EL (cell line): ENCODE measurements at regions not wholly inside any gene's neighbourhood (a gene's known extent, or its start where the extent isn't known, plus 50 kb on each side); places are given as distances from the start of the nearest gene placed in this dataset.
A peak's percentile ranks its signal among the peaks of the same experiment; 100 is the strongest.
"Not testable (repeated sequence)": the region's sequence is repeated elsewhere in the genome, so short reads cannot be mapped to it uniquely, and the experiment has no call there.

Experiments
- DNase-seq: peaks from one replicate; pipeline ENCODE4 v3.0.0-alpha.2; 2016

DNA sequence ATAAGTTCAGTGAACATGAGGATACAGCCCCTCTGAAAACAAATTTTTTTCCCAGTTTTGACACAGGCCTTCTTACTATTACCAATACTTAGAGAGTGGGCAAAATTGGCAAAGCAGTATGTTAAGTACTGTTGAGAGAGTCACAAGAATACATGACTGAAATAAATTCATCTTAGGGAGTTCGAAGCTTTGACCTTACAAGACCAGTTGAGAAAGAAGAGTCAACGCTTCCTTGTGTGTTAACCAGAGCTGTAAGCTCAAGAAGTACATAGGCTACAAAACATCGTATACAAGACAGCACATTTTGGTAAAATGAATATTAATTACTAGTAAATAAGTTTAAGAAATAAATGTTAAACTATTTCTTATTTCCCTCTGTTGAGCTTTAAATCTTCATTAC is 164.4 kb upstream of the RORA start:
- no peak for DNase-seq

DNA sequence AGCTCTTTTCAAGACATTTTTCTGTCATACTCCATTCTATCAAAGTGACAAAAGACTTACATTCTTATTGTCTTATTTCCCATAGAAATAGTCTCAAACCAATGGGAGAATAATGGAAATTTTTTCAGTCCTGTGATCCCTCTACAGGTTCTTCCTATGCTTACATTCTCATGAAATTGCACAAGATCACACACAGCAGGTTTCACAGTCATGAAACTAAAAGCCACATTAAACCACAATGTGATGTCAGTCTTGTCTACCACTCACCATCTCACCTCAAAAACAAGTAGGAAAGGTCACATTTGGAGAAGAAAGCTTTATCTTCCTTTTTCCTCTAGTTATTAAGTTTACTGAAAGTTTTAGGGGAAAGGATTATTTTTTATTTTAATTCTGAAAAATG is 161.0 kb upstream of the RORA start:
- DNase-seq: no peak

DNA sequence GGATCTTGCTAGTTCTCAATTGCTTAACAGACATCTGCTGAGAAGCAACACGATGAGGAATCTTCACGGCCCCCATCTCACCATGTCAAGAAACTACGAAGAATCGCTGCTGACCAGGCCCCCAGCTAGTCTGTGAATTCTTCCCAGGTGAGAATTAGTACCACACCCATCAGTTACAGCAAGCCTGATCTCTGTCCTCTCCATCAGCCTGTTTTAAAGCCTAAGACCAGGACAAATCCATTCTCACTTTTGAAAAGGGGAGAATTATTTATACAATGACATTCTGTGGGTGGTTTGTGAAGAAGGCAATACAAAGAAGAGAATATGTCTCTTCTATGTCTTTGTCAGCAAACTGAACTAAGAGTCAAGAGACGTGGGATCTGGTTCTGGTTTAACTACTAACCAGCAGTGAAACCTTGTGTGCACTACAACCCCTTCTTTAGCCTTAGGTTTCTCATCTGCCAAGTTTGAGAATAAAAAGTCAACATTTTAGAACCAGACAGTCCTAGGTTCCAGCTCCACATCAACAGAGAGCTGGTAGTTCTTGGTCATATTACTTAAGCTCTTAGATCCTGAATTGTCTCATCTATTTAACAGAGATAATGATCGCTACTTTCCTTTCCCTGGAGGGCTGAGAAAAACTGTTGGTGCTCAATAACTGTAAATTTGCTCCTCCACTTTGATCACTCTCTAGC is 160.4 kb upstream of the RORA start:
- DNase-seq: no peak

DNA sequence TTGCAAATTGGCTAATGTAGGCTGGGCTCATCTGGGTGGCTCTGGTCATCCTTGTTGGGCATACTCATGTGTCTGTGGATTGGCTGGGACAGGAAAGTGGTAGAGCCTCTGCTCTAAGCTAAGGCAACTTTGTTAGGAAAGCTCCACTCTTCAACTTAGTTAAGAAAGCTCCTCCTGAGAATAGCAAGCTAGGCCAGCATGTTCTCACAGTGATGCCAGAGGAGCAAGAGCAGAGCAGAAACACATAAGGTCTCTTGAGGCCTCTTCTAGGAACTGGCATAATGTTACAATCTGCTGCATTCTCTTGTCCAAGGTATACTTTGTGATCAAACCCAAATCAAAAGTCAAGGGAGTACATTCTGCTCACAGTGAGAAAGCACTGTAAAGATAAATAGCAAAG is 158.6 kb upstream of the RORA start:
- DNase-seq: no peak

DNA sequence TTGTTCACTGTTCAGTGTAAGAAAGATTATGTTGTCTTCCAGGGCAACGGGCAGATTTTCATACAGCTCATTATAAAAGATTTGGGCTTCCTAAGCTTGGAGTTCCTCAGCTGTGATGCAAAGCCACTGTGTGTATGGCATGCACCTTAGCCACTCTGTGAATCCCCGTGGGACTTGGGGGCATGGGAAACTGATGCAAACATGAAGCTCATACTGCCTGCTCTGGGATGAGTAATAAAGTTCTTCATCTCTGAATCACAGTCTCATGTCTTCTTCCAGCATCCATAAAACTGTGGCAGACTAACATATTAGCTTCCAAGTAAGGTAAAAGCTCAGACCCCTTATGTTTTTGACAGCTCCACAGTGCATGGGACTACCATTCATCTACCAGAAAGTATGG is 154.3 kb upstream of the RORA start:
- DNase-seq: peak; percentile 56

DNA sequence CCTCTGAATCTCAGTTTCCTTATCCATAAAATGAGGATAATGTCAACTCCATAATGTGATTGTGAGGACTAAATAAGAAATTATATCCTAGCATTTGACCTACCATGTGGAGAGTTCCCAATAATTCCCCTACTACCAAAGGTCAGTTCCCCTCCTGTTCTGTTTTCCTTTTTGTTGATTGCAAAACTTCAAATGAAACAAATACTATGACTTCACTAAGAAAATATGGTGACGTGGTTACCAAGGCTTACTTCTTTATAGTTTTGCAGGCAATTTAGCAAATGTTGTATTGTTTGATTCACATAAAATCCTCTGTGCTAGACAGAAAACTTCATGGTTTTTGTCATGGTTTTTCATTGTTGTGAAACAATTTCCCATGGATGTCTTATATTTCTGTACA is 153.8 kb upstream of the RORA start:
- no peak for DNase-seq

DNA sequence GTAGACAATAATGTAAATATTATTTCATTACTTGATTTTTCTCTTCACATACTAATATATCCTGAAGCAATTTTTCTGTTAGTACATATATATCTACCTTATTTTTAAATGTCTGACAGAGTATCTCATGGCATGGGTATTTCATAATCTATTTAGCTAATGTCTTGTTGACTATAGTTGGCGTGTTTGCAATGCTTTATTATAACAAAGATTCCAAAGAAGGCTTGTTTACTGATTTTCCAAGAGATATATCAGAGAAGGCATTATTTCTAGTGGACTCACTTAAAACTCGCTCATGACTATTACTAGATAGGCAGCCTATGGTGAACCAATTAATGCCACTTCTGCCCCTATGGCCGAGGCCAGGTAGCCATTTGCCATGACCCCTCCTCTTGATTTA is 152.4 kb upstream of the RORA start:
- DNase-seq: no peak

DNA sequence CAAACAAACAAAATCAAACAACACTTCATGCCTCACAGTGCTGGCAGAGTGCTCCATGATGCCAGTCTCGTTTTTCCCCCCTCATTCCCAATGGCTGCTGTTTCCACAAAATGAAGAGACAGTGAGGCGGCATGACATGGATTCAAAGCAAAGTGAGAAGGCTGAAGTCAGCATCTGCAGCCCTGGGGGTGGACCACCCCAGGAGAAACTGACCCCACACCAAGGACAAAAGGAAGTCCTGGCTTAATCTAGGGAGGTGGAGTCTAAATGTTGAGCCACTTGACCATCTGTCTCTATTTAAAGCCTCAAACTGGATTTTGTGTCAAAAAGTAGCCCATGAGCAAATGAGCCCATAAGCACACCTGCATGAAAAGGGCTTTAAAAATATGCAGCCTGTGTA is 151.2 kb upstream of the RORA start:
- DNase-seq: no peak

DNA sequence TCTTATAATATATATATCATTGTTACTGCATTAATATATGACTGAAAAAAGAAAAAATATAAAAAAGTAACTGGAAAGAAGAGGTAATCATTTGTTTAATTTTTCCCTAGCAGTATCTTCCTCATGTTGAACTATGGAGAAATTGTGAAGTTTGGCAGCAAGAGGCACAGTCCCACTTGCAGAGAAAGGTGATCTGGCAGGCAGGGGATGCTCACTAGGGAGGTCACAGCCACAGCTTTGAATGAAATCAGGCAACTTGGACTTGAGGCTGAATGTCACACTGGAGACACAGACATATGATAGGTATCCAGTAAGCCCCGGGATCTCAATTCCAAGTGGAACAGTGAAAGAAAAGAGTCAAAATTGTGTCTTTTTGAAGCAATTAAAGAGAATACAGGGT is 149.9 kb upstream of the RORA start:
- no peak for DNase-seq

DNA sequence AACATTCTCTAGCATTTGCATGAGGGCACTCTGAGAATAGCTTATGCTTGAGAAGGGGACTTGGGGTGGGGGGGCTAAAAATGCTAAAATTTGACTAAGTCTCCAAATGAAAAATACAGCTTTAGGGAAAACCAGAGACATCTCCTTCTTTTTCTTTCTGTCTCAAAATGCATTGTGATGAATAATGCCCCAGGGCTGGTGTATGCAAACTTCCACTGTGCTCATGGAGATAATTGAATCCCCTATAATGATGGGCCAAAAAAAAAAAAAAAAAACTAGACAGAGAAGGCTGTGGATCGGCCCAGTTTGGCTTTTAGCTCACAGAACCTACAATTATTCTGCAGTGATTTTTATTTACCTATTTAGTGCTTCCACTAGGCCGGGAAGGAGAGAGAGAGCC is 147.9 kb upstream of the RORA start:
- no peak for DNase-seq

DNA sequence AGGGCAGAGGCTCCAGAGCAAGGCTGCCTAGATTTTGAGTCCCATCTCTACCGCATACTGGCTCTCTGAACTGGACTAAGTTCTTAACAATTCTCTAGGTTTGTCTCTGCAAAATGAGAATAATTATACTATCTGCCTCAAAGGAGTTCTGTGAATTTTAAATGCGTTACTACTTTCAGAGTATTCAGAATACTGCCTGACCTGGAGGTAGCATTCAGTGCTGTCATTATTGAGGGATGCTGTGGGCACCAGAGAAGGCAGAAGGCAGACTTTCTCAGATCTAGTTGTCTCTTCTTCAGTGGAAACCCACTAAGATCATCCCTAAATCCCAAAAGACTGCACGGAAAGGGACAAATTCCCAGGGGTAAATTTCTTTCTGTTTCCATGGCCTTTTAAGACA is 147.4 kb upstream of the RORA start:
- DNase-seq: no peak

DNA sequence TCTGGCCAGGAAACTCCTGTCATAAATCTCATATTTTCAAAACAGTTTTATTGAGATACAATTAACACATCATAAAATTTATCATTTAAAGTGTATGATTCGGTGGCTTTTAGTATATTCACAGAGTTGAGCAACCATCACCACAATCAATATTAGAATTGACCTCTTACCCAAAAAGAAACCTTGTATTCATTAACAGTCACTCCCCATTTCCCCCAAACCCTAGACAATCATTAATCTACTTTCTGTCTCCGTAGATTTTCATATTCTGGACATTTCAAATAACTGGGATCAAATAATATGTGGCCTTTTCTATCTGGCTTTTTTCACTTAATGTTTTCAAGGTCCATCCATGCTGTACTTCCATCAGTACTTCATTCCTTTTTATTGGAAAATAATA is 145.7 kb upstream of the RORA start:
- DNase-seq: no peak

DNA sequence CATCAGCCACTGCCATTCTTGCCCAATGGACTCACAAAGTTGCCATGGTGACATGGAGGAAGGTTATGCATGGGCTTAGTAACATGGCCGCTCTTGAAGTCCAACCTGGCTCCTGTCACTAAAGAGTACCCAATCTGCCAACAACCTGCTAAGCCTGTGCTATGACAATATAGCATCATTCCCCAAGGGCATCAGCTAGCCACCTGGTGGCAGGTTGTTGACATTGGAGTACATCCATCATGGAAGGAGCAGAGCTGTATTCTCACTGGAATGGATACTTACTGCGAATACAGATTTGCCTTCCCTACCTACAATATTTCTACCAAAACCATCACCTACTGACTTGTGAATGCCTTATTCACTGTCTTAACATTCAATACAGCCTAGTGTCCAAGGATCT is 138.9 kb upstream of the RORA start:
- no peak for DNase-seq

DNA sequence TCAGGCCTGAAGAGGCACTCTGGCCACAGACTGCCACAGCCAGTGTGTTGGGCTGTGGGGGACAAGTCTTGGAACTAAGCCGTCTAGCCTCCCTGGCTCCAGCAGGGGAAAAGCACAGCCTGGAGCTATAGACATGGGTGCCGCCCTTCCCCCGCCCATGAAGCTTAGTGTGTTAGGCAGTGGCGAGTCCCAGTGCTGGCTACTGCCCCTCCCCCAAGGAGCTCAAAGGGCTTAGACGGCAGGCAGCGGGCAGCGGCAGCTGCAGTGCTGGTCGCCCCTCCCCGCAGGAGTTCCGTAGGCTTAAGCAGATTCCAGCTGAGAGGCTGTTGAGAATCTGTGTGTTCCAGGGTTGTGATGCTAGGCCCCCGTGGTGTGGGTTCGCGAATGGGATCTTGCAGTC is 135.8 kb upstream of the RORA start:
- DNase-seq: no peak

DNA sequence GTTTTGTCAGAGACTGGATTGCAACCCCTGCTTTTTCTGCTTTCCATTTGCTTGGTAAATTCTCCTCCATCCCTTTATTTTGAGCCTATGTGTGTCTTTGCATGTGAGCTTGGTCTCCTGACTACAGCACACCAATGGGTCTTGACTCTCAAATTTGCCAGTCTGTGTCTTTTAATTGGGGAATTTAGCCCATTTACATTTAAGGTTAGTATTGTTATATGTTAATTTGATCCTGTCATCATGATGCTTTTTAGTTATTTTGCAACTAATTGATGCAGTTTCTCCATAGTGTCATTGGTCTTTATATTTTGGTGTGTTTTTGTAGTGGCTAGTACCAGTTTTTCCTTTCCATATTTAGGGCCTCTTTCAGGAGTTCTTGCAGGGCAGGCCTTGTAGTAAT is 133.8 kb upstream of the RORA start:
- not testable (repeated sequence) for DNase-seq

DNA sequence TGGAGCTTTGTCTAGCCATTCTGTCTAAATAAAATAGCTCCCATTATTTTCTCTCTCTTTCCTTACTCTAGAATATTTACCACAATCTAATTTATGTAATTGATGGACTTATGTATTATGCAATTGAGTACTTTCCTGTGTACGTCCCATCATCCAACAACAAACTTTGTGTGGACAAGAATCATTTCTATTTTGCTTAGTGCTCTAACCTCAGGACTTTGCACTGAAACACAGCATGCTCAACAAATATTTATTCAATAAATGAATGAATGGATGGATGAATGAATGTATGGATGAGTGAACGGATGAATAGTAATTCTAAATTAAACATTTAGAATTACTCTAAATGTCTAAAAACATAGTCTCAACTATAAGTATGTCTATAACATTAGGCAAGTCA is 115.2 kb upstream of the RORA start:
- DNase-seq: no peak

DNA sequence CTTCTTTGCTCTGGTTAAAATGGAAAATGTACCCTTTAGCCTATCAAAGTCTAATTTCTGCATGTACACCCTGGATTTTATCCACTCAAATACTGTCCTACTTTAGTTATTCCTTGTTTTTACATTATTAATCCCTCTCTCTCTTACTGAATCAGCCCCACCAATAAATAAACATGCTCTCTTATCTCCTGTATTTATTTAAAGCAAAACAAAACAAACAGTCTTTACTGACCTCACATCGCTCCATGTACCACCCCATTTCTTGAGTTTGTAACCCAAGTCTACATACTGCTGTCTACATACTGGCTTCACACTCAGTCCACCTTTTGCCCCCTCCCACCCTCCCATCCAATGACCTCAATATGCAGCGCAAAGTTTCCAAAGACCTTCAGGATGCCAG is 113.3 kb upstream of the RORA start:
- DNase-seq: no peak

DNA sequence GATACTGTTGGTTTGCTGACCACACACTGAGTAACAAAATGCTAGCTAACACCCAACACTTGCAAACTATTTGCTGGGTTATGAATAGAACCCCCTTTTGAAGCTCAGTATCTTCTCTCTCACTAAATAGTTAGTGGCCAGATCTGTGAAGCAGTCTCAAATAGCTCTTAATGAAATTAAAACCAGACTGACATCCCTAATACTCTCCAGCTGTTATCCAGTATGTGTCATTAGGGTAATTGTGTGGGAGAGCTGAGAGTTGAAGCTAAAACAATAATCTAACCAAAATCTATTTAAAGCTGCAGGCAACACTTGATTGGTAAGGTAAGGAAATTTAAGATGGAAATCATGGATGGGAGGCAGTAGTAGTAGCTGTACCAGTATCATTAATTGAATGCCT is 110.4 kb upstream of the RORA start:
- DNase-seq: no peak

DNA sequence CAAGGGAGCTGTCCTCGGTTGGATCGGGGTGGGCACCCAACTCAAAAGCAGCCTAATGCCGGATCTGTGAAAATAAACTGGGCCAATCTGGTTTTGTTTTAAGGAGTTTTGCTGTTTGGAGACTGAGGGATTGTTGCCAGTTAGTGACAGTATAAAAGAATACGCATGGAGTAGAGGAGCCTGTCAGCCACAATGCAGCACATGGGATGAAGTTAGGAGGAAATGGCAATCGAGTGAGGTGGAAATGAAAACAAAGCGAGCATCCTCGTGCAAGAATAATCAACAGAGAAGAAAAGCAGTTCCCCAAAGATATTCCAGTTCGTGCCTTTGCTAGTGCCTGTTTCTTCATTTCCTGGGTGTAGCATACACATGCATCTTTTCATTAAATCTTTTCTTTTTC is 108.4 kb upstream of the RORA start:
- no peak for DNase-seq

DNA sequence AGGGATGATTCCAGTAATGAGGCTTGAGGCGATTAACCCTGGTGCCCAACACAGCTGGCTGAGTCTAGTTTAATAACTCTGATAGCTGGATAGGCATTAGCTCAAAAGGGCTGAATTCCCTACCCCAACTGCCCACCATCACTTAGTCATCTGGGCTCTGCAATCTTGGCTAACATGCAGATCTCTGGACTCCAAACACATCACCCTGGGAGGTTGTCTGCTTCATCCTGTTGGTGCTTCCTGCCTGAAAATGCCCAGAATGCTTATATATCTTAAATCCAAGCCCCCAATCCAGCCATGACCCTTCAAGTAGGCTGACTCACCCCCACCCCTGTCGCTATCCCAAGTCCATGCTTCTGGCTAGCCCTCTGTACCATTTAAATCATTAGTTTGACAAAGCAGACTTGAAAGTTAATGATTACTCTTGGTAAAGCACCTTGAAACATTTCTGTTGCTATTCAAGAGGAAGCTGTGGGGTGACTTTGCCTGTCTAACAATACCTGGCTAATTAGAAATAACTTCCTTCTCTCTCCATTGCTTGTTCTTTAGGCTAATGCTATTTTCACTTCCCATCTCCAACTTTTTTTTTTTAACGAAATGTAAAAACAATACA is 107.0 kb upstream of the RORA start:
- no peak for DNase-seq

DNA sequence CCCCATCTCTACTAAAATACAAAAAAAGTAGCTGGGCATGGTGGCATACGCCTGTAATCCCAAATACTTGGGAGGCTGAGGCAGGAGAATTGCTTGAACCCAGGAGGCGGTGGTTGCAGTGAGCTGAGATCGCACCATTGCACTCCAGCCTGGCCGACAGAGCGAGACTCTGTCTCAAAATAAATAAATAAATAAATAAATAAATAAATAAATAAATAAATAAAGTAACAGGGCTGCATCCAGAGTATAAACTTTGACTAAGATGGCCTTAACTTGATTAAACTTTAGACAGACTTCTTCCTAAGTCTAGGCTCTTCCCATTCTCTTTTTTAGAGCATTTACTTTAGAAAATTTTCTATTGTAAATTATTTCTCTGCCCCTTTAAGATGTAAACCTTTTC is 105.6 kb upstream of the RORA start:
- not testable (repeated sequence) for DNase-seq

DNA sequence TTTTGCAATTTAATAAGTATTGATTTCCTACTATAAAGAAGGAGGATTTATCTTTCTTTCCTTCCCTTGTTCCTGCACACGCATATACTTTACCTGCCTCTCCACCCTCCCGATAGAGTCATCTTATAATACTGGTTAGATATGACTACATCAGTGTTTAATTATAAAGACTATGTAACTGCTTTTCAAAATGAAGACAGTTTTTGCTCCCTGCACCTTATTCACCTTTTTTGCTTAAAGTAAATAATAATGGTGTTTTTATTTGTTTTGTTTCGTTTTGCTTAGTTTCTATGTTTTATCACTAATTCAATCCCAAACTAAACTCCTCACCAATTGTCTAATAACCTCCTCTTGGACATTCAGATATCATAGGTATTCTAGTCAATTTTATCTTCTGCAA is 101.9 kb upstream of the RORA start:
- DNase-seq: no peak

DNA sequence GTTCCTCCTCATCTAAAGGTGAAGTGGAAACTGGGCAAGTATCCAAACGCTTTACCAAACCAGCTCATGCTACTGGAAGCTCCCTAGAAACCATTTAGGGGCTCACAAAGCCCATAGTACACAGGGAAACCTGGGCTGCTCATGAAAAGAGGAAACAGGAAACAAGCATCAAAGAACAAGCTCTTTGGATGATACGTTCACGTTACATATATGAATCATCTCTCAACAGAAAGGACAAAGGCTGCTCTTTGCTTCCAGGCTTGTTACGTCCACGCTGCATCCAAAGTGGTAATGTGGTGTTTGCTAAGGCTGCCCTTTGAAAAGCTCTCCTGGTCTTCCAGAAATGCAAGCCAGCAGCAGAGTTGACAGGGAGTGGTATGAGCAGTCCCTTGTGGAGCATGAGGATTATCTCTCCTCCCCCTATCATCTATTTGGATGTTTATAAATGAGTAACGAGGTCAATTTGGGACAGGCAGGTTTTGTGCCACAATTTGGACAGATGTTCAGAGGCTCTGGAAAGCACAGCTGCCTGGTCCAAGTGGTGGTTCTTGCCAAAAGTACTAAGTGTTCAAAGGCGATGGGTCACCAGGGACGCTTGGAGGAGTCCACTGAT is 98.0 kb upstream of the RORA start:
- no peak for DNase-seq

DNA sequence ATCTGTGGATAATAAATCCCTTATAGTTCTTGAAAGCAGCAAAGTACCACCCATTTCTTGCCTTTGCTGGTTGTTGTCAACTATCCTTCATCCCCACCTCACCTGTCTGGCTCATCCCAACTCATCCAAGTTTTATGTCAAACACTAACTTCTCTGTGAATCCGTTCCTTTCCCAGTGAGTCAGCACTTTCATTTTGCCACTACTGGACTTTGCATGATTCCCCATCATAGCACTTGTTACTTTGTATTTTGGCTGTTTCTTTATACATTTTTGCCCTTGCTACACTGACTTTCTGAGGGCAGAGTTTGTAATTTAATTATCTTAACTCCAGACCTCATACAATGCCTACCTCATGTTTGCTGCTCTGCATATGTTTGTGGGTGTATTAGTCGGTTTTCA is 90.8 kb upstream of the RORA start:
- no peak for DNase-seq
